SHP77 (cell line): ENCODE measurements at regions not wholly inside any gene's neighbourhood (a gene's known extent, or its start where the extent isn't known, plus 50 kb on each side); places are given as distances from the start of the nearest gene placed in this dataset.
A peak's percentile ranks its signal among the peaks of the same experiment; 100 is the strongest.

Experiments
- DNase-seq, 2 experiments: peaks; one replicate each; lab custom pipeline; 2025; lab: John Stamatoyannopoulos, UW

DNA sequence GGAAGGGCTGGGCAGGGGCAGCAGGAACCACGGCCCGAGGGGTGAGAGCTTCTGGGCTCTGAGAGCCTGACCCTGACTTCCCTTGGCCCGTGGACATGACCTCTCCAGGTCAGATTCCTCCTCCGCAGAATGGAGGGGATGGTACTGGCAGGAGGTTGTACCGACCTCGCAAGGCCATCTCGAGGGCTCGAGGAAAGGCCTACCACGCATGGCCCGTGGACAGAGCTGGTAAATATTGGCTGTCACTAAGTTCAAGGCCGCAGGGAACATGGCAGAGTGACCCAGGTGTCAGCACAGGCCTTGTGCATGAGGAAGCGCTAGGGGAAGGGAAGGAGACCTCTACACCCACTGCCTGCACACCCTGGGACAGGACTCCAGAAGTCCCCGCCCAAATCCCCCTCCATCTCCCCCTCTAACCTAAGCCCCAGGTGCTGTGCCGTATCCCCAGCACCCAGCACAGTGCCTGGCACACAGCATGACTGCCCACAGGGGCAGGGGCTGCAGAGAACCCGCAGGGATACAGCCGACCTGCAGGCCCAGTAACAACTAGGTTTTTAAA lies 54.9 kb upstream of the PPP2R5C start:
- no peak for DNase-seq

DNA sequence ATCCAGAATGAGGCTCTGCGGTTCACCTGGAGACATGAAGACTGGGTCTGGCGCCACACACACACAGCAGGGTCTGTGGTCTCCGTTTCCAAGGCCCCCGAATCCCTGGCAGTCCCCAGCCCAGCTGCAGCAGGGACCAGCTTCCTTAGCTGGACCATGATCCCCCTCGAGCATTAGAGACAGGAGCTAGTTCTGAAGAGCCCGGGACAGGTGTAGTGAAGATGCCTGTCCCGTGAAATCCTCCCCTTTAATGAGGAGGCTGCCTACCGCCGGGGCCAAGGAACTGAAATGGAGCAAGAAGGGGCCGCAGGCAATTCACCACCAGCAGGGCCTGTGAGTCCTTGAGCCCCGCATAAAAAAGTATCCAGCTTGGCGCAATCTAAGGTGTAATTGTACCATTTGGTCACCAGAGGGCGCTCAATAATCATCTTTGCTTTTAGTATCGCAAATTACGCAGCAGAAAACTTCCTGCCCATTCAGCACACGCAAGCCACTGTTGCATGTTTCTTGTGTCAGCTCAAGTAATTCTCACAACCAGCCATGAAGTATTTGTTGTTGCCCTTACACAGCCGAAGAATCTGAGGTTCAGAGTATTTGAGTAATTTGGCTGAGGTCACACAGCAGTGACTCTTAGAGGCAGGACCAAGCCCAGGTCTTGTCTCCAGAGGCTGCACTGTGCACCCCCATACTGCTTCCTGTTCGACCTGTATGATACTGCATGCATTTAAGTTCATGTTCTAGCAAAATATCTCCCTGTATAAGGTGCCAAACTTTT lies 54.3 kb upstream of the PPP2R5C start:
- DNase-seq, result peak; percentile 68 to 73

DNA sequence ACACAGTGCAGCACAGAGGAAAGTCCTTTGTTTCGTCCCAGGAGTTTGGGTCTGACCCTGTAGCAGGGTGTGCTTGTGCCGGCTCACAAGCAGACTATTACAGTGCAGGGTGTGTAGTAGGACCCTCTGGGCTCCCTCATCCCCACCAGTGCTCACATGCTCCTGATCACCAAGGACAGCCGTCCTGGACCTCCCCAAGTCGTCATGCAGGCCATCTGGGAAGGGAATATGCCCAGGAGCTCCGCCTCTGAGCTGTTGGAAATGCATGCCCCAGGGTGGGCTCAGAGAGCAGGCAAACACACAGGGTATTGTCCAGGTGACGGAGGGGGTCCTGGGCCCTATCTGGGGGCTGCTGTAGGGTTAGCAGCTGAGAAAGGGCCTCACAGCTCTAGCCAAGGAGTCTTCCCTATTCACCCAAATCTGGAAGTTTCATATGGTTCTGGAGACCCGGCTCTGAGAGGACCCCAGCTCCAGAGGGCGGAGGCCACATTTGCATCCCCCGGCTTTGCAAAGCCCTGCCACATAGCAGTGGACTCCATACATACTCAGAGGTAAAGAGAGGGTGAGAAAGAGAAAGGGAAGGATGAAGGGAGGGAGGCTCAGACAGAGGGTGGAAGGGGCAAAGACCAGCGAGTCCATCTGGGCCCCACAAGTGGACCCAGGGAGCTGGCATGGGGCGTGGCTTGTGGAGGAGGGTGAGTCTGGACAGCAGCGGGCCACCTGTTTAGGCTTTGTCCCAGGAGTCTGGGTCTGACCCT lies 53.5 kb upstream of the PPP2R5C start:
- DNase-seq, result no peak

DNA sequence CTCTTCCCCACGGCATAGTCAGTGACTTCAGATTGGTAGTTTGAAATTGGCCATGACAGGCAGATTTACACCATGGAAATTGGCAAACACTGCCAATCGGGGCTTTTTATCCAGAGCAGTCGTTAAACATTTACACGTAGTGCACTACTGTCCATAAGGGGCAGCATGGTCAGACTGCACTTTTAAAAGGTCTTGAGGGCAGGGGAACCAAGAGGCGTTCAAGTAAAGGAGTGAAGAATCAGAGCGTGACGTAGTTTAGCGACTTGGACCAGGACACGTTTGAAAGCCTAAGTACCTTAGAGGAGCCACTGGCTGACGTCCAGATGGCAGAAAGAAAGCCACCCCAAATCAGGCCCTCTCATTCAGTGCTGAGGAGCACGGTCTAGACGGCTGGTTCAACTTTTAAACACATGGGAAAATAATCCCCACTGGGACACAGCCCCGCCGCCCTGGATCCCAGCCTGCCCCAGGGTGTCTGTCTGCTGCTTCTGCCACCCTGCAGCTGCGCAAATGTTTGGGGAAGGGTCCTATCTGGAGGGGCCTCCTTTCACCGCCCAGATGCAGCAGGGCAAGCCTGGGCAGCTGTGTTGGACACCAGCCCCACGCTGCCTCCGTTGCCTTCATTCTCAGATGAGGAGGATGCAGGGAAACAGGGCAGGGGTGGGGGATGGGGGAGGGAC lies 52.5 kb upstream of the PPP2R5C start:
- no peak for DNase-seq

DNA sequence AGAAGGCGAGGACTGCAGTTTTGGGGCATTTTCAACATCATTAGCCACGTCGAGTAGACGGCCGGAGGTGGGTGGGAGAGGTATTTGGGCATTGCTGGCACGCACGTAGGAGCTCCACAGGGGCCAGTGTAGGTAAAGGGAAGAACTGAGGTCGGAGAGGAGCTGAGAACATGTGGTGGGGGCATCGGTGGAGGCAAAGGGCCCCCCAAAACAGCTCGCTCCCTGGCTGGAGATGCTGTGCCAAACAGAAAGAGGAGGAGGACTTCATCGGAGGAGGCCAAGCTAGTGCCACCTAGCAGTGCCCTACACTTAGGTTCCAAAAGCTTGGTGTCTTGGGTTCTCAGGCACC lies 52.0 kb upstream of the PPP2R5C start:
- DNase-seq, result no peak

DNA sequence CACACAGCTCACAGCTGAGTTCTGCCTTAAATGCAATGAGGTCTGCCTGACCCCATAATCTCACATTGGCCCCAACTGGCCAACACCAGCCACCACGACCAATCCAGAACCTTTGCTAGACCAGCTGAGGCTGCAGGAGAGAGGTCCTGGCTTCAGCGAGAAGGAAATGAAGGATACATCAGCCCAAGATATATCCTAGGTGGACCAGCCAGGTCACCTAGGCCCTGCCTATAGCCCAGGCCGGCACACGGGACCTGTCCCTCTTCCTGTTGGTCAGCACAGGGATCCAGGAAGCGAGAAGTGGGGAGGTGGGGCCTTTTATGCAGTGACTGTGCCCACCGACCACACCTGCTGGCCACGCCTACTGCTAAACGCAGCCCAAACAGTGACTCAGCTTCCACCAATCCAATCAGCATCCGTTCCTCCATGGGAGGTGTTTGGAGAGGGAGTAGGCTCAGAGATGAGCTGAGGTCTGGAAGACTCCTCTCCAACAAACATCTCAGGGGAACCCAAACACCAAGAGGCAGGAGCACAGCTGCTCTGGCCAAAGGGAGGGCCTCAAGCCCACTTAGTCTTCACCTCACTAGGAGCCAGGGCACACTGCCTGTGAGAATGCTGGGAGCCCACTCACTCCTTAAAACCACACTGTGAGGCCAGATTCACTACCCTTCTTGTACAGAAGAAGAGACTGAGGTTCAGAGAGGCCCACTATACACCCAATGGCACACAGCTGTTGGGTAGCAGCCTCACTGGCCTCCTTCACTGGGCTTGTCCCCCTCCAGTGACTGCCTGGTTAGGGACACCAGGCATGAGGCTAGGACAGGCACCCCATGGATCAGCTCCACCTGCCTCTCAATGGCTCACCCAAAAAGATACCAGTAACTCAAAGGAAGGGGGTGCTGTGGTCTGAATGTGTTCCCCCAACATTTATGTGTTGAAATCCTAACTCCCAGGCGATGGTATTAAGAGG lies 51.3 kb upstream of the PPP2R5C start:
- DNase-seq, result no peak

DNA sequence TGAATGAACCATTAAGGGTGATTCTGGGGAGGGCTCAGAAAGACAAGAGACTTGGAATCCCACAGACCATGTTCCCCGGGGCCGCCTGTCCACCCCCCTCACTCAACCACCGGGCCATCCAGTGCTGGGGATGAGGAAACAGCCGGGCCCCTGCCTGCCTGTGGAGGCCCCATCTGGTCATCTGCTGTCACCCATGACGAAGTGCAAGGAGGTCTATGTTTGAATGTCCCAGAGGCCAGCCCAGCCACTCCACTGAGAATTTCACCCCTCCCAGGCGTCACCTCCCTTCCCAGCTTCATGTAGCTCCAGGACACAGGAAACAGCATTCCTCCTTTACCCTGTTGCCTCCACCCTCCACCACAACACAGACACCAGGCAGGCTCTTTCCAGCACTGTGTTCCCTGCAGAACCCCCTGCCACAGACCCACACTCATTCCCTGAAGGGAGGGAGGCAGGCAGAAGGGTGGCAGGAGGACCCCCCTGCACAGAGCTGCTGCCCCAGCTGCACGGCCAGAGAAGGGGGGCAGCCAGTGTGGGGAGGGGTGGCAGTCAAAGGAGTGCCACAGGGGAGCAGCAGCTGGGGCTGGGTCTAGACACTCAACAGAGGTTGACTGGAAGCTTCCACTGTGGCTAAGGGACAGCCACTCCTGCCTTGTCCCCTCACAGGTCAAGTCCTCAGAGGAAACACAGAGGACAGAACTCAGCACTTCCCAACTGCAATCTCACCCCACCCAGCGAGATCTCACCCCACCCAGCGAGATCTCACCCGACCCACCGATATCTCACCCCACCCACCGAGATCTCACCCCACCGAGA lies 50.3 kb upstream of the PPP2R5C start:
- DNase-seq, result no peak
